HepG2 (cell line): ENCODE measurements at regions not wholly inside any gene's neighbourhood (a gene's known extent, or its start where the extent isn't known, plus 50 kb on each side); places are given as distances from the start of the nearest gene placed in this dataset.

Experiments
- ATAC-seq: fragments of 200-7000 bp; cut with Tn5 transposase; 3 replicates; pipeline ENCODE4 v1.9.1; 2020; ENCODE audit warnings: mild to moderate bottlenecking, moderate library complexity
- BruUV-seq: library from RNA; stranded (reverse); fragments of 400-500 nt; replicated peaks from 2 replicates; lab custom pipeline; 2021; lab: Mats Ljungman, UMichigan
- CTCF ChIA-PET: fragments of 300-600 bp; formaldehyde crosslinking; extraction: SDS; loops from one replicate; lab custom pipeline; 2021; ENCODE audit warnings: low total read pairs, inconsistent platforms, low intra/inter-chr PET ratio; lab: Yijun Ruan, JAX
- POLR2A ChIA-PET: fragments of 350-600 bp; sonication (Branson Sonifier 250); formaldehyde crosslinking; loops from one replicate; lab custom pipeline; 2020; ENCODE audit warnings: antibody characterized with exemption, inconsistent platforms; lab: Yijun Ruan, JAX
- DNase-seq: peaks from one replicate; pipeline ENCODE4 v3.0.0-alpha.2; 2015; ENCODE audit warnings: low spot score
- FAIRE-seq: peaks from 3 replicates; lab custom pipeline; 2011; peaks lifted over from hg19 to GRCh38; lab: Jason Lieb, UNC
- H2AFZ ChIP-seq: one replicate; pipeline ENCODE4 v1.6.1; 2011; ENCODE audit warnings: low read length, inconsistent platforms
- H3K27ac ChIP-seq: fragments of 300-600 bp; 3 replicates; pipeline ENCODE4 v1.8.0; 2011; ENCODE audit warnings: mixed run types, mild to moderate bottlenecking, mixed read lengths, low read length, inconsistent platforms; ENCODE audit not compliant: insufficient read depth; ENCODE audit errors: extremely low read length
- H3K27me3 ChIP-seq, 2 experiments: fragments of 200-600 bp in 1 of 2; 2 replicates in 1 of 2; 3 replicates in 1 of 2; pipeline versions ENCODE4 v1.6.0 to v1.8.0; 2011; ENCODE audit warnings: low read length in 2 of 2, mild to moderate bottlenecking in 2 of 2, moderate library complexity in 2 of 2, inconsistent platforms in 1 of 2; ENCODE audit not compliant: insufficient read depth in 2 of 2, control insufficient read depth in 1 of 2
- H3K36me3 ChIP-seq, 2 experiments: fragments of 200-600 bp in 1 of 2; replicated peaks in 1 of 2; 2 replicates in 1 of 2; 3 replicates in 1 of 2; pipeline versions ENCODE4 v1.5.1 to v1.8.0; 2011; ENCODE audit warnings: low read length in 2 of 2, inconsistent platforms in 1 of 2; ENCODE audit not compliant: insufficient read depth in 2 of 2, control insufficient read depth in 1 of 2
- H3K4me1 ChIP-seq: 2 replicates; pipeline ENCODE4 v1.5.1; 2012; ENCODE audit warnings: low read length, inconsistent platforms; ENCODE audit not compliant: insufficient read depth
- H3K4me2 ChIP-seq: 2 replicates; pipeline ENCODE4 v1.6.0; 2011; ENCODE audit warnings: low read depth, low read length, inconsistent platforms
- H3K4me3 ChIP-seq, 3 experiments: fragments of 200-600 bp in 1 of 3; sonication (generic), shearing (Covaris generic) in 1 of 3; replicated peaks in 1 of 3; 2 replicates each; pipeline ENCODE4 v1.5.1; 2011 to 2016; ENCODE audit warnings: low read length in 3 of 3, inconsistent platforms in 2 of 3, low read depth in 2 of 3, mild to moderate bottlenecking in 2 of 3, control low read depth in 1 of 3, mixed read lengths in 1 of 3; ENCODE audit not compliant: insufficient read depth in 1 of 3
- H3K79me2 ChIP-seq: one replicate; pipeline ENCODE4 v1.6.1; 2011; ENCODE audit warnings: low read length, inconsistent platforms; ENCODE audit not compliant: insufficient read depth
- H3K9ac ChIP-seq: 2 replicates; pipeline ENCODE4 v1.6.0; 2011; ENCODE audit warnings: mild to moderate bottlenecking, low read depth, low read length, inconsistent platforms; ENCODE audit not compliant: insufficient read depth
- H3K9me3 ChIP-seq: 2 replicates; pipeline ENCODE4 v1.5.1; 2012; ENCODE audit warnings: mild to moderate bottlenecking, low read length
- H4K20me1 ChIP-seq: 2 replicates; pipeline ENCODE4 v1.6.0; 2011; ENCODE audit warnings: inconsistent platforms, mild to moderate bottlenecking, low read length, moderate library complexity; ENCODE audit not compliant: insufficient read depth
- HNRNPL ChIP-seq: fragments of 200-400 bp; formaldehyde crosslinking; IDR thresholded peaks from 2 replicates; pipeline ENCODE4 v1.6.1; 2017; ENCODE audit warnings: mild to moderate bottlenecking, low read depth, low read length
- NFYC ChIP-seq: IDR thresholded peaks from 2 replicates; pipeline ENCODE4 v1.6.1; 2016; ENCODE audit warnings: missing genetic modification reagents, missing compliant biosample characterization
- PPARG ChIP-seq: conservative IDR thresholded peaks from 2 replicates; pipeline ENCODE4 v1.6.1; 2016; ENCODE audit warnings: missing biosample characterization, missing genetic modification reagents
- TAF1 ChIP-seq: sonication (generic); formaldehyde crosslinking; IDR thresholded peaks from 2 replicates; pipeline ENCODE4 v1.4.0; 2020; ENCODE audit warnings: missing genetic modification reagents
- TAF15 ChIP-seq: fragments of 200-400 bp; formaldehyde crosslinking; IDR thresholded peaks from one replicate; pipeline ENCODE4 v1.6.1; 2018; ENCODE audit warnings: mild to moderate bottlenecking, low read depth, low read length; ENCODE audit not compliant: poor library complexity, severe bottlenecking
- ZNF3 ChIP-seq: IDR thresholded peaks from 2 replicates; pipeline ENCODE4 v1.7.0; 2017; ENCODE audit warnings: inconsistent platforms
- WGBS: methylation state at CpG from one replicate; pipeline ENCODE4 v1.1.6; 2017; ENCODE audit warnings: low lambda C conversion rate; 5-methylcytosine and 5-hydroxymethylcytosine counted together
- in situ Hi-C: cut with HindIII; loops from 2 replicates; pipeline ENCODE4 v1.10.0; 2017; ENCODE audit warnings: low pct_unique_long_range_greater_than_20kb; ENCODE audit not compliant: extremely low pct_ligation_motif_present
- intact Hi-C: fragments of 100-400 bp; cut with micrococcal nuclease; formaldehyde crosslinking; loops from one replicate; pipeline ENCODE4 v1.10.0; 2022; ENCODE audit not compliant: unreplicated experiment
- TF ChIP-seq, protein P1 (sequence below): sonication (generic); formaldehyde crosslinking; IDR thresholded peaks from 2 replicates; pipeline ENCODE4 v1.4.0; 2020; ENCODE audit warnings: missing genetic modification reagents, mild to moderate bottlenecking, borderline replicate concordance
- TF ChIP-seq, protein P2 (sequence below): sonication (generic); formaldehyde crosslinking; IDR thresholded peaks from 2 replicates; pipeline ENCODE4 v1.5.0; 2020; ENCODE audit warnings: missing genetic modification reagents

DNA sequence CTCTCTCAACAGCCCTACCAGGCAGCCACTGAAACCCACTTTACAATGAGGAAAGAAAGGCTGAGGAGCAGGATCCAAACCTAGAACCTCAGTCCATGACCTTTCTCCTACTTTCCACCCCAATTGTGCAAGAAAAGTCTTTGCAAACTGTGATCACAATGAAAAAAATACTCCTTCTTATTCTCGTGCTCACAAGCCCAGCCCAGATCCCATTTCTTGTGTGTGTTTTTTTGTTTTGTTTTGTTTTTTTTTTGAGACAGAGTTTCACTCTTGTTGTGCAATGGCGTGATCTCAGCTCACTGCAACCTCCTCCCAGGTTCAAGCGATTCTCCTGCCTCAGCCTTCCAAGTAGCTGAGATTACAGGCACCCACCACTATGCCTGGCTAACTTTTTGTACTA lies 97.7 kb downstream of the CRYAA start:
- DNase-seq: no peak
- Histone ChIP-seq H4K20me1 (no peaks in the 10 kb centered on the region), H3K4me1 (peaks cover 53% of the 10 kb centered on the region), H3K4me3 (no peak overlapping the region), H3K27ac (no peak overlapping the region), H2AFZ (no peak overlapping the region), H3K9ac (no peak overlapping the region), H3K79me2 (no peaks in the 10 kb centered on the region), H3K4me2 (no peak overlapping the region), H3K27me3 (no peaks in the 10 kb centered on the region; a peak in 1 of 5 replicates), H3K9me3 (peaks cover 6% of the 10 kb centered on the region), H3K36me3 (no peaks in the 10 kb centered on the region)
- intact Hi-C loops (no loop called here), in situ Hi-C loops (no loop called here)
- ChIA-PET POLR2A (interaction anchor here (3.3 kb wide), 1 partner anchor 55 kb away, joined by 17 read pairs; no protein-coding TSS in a partner anchor), CTCF (no interaction called here)
- ATAC-seq: no peak
- FAIRE-seq: no peak
- no peak for TF ChIP-seq TAF15
- no peak for TF ChIP-seq ZNF3 (CRISPR knock-in tag)
- TF ChIP-seq, protein P1, sequence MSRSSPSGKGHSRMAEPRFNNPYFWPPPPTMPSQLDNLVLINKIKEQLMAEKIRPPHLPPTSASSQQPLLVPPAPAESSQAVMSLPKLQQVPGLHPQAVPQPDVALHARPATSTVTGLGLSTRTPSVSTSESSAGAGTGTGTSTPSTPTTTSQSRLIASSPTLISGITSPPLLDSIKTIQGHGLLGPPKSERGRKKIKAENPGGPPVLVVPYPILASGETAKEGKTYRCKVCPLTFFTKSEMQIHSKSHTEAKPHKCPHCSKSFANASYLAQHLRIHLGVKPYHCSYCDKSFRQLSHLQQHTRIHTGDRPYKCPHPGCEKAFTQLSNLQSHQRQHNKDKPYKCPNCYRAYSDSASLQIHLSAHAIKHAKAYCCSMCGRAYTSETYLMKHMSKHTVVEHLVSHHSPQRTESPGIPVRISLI: peak; percentile 31; the same call in 1 of the 2 replicates
- TF ChIP-seq PPARG: 0 out of 2 replicates have a peak, but pooled peaks have one; percentile 46
- WGBS: 32% methylated on average over 3 of the region's 3 CpGs
- BruUV-seq: no TSS peak

DNA sequence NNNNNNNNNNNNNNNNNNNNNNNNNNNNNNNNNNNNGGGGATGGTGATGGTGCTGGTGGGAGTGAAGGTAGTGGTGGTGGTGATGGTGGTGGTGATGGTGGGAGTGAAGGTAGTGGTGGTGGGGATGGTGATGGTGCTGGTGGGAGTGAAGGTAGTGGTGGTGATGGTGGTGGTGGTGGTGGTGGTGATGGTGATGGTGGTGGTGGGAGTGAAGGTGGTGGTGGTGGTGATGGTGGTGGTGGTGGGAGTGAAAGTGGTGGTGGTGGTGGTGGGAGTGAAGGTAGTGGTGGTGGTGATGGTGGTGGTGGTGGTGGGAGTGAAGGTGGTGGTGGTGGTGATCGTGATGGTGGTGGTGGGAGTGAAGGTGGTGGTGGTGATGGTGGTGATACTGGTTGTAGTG lies 93.6 kb downstream of the CRYAA start:
- TF ChIP-seq, protein P2, sequence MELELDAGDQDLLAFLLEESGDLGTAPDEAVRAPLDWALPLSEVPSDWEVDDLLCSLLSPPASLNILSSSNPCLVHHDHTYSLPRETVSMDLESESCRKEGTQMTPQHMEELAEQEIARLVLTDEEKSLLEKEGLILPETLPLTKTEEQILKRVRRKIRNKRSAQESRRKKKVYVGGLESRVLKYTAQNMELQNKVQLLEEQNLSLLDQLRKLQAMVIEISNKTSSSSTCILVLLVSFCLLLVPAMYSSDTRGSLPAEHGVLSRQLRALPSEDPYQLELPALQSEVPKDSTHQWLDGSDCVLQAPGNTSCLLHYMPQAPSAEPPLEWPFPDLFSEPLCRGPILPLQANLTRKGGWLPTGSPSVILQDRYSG (CRISPR knock-in tag): no peak
- 0 out of 2 replicates have a peak, but pooled peaks have one; percentile 83 for TF ChIP-seq HNRNPL
- TF ChIP-seq NFYC (CRISPR knock-in tag): no peak
- TF ChIP-seq TAF1 (CRISPR knock-in tag): no peak
- Histone ChIP-seq H3K27me3 (no peaks in the 10 kb centered on the region), H3K4me3 (no peak overlapping the region), H3K36me3 (no peaks in the 10 kb centered on the region), H3K9me3 (peaks cover 6% of the 10 kb centered on the region), H4K20me1 (no peaks in the 10 kb centered on the region), H3K9ac (no peak overlapping the region), H2AFZ (no peak overlapping the region), H3K79me2 (no peaks in the 10 kb centered on the region), H3K4me2 (no peak overlapping the region), H3K4me1 (peaks cover 24% of the 10 kb centered on the region), H3K27ac (no peak overlapping the region)
- 59% methylated on average over 1 of the region's 1 CpG for WGBS
- DNase-seq (no peak), FAIRE-seq (no peak), ATAC-seq (peak; percentile 78)
- ChIA-PET POLR2A (no interaction called here), CTCF (no interaction called here)
- intact Hi-C loops: no loop called here
- no TSS peak for BruUV-seq
- in situ Hi-C loops: no loop called here
